HCT116 (cell line): ENCODE measurements at regions not wholly inside any gene's neighbourhood (a gene's known extent, or its start where the extent isn't known, plus 50 kb on each side); places are given as distances from the start of the nearest gene placed in this dataset.

Source experiments
- ATAC-seq: fragments of 200-7000 bp; cut with Tn5 transposase; 2 replicates; pipeline ENCODE4 v1.9.1; 2020; ENCODE audit warnings: mild to moderate bottlenecking, moderate library complexity
- BruUV-seq: library from RNA; stranded (reverse); fragments of 400-500 nt; replicated peaks from 2 replicates; lab custom pipeline; 2021; lab: Mats Ljungman, UMichigan
- CTCF ChIA-PET: fragments of 300-600 bp; sonication (Branson Sonifier 250); formaldehyde crosslinking; loops from one replicate; lab custom pipeline; 2021; ENCODE audit warnings: antibody characterized with exemption; lab: Charles Lee
- POLR2A ChIA-PET: fragments of 300-600, 350-600 bp; sonication (Branson Sonifier 250); formaldehyde crosslinking; loops from one replicate; lab custom pipeline; 2021; ENCODE audit warnings: antibody characterized with exemption; lab: Charles Lee
- RAD21 ChIA-PET, 2 experiments: fragments of 300-600 bp; sonication (Branson Sonifier 250); formaldehyde crosslinking; loops; one replicate each; lab custom pipeline; 2023; ENCODE audit warnings: low total read pairs in 2 of 2; ENCODE audit not compliant: uncharacterized antibody in 2 of 2, unreplicated experiment in 2 of 2, low non-redundant PET in 1 of 2; lab: Charles Lee
- DNase-seq: peaks from one replicate; pipeline ENCODE4 v3.0.0-alpha.2; 2010; ENCODE audit warnings: low read depth, low spot score
- H2AFZ ChIP-seq: fragments of 200-600 bp; shearing (Covaris generic), sonication (generic); 2 replicates; pipeline ENCODE4 v1.6.1; 2017; ENCODE audit warnings: low read depth, mixed run types, mixed read lengths, antibody characterized with exemption, low read length; ENCODE audit not compliant: poor library complexity, severe bottlenecking
- H3K27ac ChIP-seq: 2 replicates; pipeline ENCODE4 v1.5.1; 2012; ENCODE audit warnings: low read depth, low read length
- H3K27me3 ChIP-seq: fragments of 200-600 bp; sonication (generic); 2 replicates; pipeline ENCODE4 v1.6.1; 2016; ENCODE audit warnings: mixed run types, low read length, mixed read lengths; ENCODE audit not compliant: insufficient read depth
- H3K36me3 ChIP-seq, 2 experiments: fragments of 200-500 bp in 1 of 2; fragments of 200-600 bp in 1 of 2; sonication (Bioruptor generic) in 1 of 2; sonication (generic) in 1 of 2; 2 replicates each; pipeline versions ENCODE4 v1.5.1 to v1.6.1; 2014 to 2016; ENCODE audit warnings: low read length in 2 of 2, inconsistent platforms in 1 of 2, mixed read lengths in 1 of 2, mixed run types in 1 of 2; ENCODE audit not compliant: insufficient read depth in 2 of 2, control insufficient read depth in 1 of 2
- H3K4me1 ChIP-seq, 2 experiments: fragments of 200-600 bp in 1 of 2; sonication (generic) in 1 of 2; 2 replicates each; pipeline versions ENCODE4 v1.5.1 to v1.6.1; 2012 to 2017; ENCODE audit warnings: low read length in 2 of 2, inconsistent platforms in 1 of 2, mild to moderate bottlenecking in 1 of 2, mixed read lengths in 1 of 2, mixed run types in 1 of 2, moderate library complexity in 1 of 2; ENCODE audit not compliant: insufficient read depth in 2 of 2, control insufficient read depth in 1 of 2
- H3K4me2 ChIP-seq: fragments of 200-600 bp; sonication (generic); 2 replicates; pipeline ENCODE4 v1.6.1; 2017; ENCODE audit warnings: mixed run types, low read length, mixed read lengths
- H3K4me3 ChIP-seq, 2 experiments: fragments of 200-600 bp in 1 of 2; sonication (generic) in 1 of 2; replicated peaks in 1 of 2; 2 replicates each; pipeline ENCODE4 v1.5.1; 2011 to 2016; ENCODE audit warnings: low read length in 2 of 2, control low read depth in 1 of 2, low read depth in 1 of 2, mild to moderate bottlenecking in 1 of 2, mixed read lengths in 1 of 2, mixed run types in 1 of 2
- H3K79me2 ChIP-seq: fragments of 200-600 bp; sonication (generic); 2 replicates; pipeline ENCODE4 v1.6.1; 2017; ENCODE audit warnings: mild to moderate bottlenecking, mixed run types, low read length, moderate library complexity, mixed read lengths; ENCODE audit not compliant: insufficient read depth
- H3K9ac ChIP-seq: fragments of 200-600 bp; sonication (generic); 2 replicates; pipeline ENCODE4 v1.6.1; 2016; ENCODE audit warnings: low read length, mixed read lengths
- H3K9me2 ChIP-seq: fragments of 200-600 bp; sonication (generic), shearing (Covaris generic); 2 replicates; pipeline ENCODE4 v1.6.1; 2017; ENCODE audit warnings: mixed run types, mild to moderate bottlenecking, moderate library complexity; ENCODE audit not compliant: insufficient read depth
- H3K9me3 ChIP-seq, 2 experiments: fragments of 200-500 bp in 1 of 2; fragments of 200-600 bp in 1 of 2; sonication (Bioruptor generic) in 1 of 2; sonication (generic) in 1 of 2; 2 replicates each; pipeline ENCODE4 v1.6.1; 2014 to 2017; ENCODE audit warnings: low read length in 2 of 2, mixed read lengths in 2 of 2, inconsistent platforms in 1 of 2, low read depth in 1 of 2, mild to moderate bottlenecking in 1 of 2, mixed run types in 1 of 2, moderate library complexity in 1 of 2; ENCODE audit not compliant: control insufficient read depth in 1 of 2, insufficient read depth in 1 of 2
- H4K20me1 ChIP-seq: fragments of 200-600 bp; sonication (generic), shearing (Covaris generic); 2 replicates; pipeline ENCODE4 v1.6.1; 2017; ENCODE audit warnings: mixed run types, mild to moderate bottlenecking, moderate library complexity; ENCODE audit not compliant: insufficient read depth
- FOSL1 ChIP-seq: IDR thresholded peaks from 2 replicates; pipeline ENCODE4 v1.6.1; 2012; ENCODE audit warnings: low read depth
- POLR2A ChIP-seq: IDR thresholded peaks from 2 replicates; pipeline ENCODE4 v1.7.0; 2011; ENCODE audit warnings: borderline replicate concordance; ENCODE audit not compliant: insufficient read depth, insufficient read length; ENCODE audit errors: extremely low read depth
- TCF7L2 ChIP-seq: IDR thresholded peaks from 2 replicates; pipeline ENCODE4 v1.7.0; 2011; ENCODE audit warnings: borderline replicate concordance, inconsistent platforms; ENCODE audit not compliant: insufficient read depth, insufficient read length; ENCODE audit errors: extremely low read depth
- intact Hi-C: fragments of 100-400 bp; cut with micrococcal nuclease; formaldehyde crosslinking; loops from 2 replicates; pipeline ENCODE4 v1.10.0; 2022
- TF ChIP-seq, protein P1 (sequence below): IDR thresholded peaks from 2 replicates; pipeline ENCODE4 v1.6.1; 2011; ENCODE audit warnings: mild to moderate bottlenecking, low read length, moderate library complexity; ENCODE audit not compliant: insufficient replicate concordance; ENCODE audit errors: extremely low read depth

- Histone ChIP-seq H3K27me3 (no peaks in the 10 kb centered on the region), H3K79me2 (no peaks in the 10 kb centered on the region), H4K20me1 (no peaks in the 10 kb centered on the region), H3K9me2 (peaks cover 4% of the 10 kb centered on the region; the same call in 1 of the 2 replicates), H3K4me1 (no peaks in the 10 kb centered on the region), H3K9ac (no peak overlapping the region), H3K27ac (no peak overlapping the region), H3K36me3 (no peaks in the 10 kb centered on the region), H3K9me3 (no peaks in the 10 kb centered on the region), H3K4me3 (no peak overlapping the region), H2AFZ (no peak overlapping the region), H3K4me2 (no peak overlapping the region)
- ChIA-PET POLR2A (no interaction called here), RAD21 (no interaction called here), CTCF (no interaction called here)
- TF ChIP-seq FOSL1 = no peak
- no peak for TF ChIP-seq POLR2A
- DNase-seq (no peak), ATAC-seq (no peak)
- intact Hi-C loops = no loop called here
- BruUV-seq = no TSS peak
Measured at GRCh38 chr5:90000351-90000750, 409.2 kb downstream of the CETN3 start.

DNA sequence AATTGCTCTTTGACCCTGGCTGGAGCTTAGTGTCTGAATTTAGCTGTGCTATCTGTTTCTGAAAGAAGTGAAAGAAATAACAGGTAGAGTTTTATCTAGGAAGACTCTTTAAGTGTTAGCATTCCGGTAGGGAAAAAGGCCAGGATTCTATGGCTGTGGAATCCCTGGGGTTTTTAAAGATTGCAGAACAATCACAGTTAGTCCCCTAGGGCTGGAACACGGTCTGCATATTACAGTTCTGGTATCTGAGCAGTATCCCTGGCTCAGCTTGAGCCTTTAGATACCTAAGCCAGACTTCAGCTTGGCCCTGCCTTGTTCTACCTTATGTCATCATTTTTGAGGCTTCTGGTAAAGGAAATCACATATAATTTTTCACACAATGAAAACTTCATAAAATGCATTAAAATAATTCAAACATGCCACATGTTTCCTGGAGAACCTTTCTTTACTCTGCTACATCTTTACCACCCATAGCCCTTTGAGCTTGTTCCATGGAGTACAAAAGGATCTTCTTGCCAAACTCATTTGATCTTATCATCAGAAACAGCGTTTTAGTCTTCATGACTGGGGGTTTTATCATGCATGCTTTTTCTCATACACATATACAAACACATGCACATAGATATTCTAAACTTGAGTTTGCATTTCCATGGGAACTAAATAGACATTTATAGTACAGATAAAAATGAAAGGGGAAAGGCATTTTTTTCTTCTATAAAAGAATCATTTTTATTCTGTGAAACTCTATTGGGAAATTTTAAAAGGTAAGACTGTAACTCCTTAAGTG, 410.8 kb downstream of the CETN3 start:
- no peak for DNase-seq
- Histone ChIP-seq H3K27me3 (no peaks in the 10 kb centered on the region), H3K9me2 (peaks cover 4% of the 10 kb centered on the region; the same call in 1 of the 2 replicates), H3K4me3 (no peak overlapping the region), H3K4me2 (no peak overlapping the region), H2AFZ (no peak overlapping the region), H3K4me1 (no peaks in the 10 kb centered on the region), H3K9ac (no peak overlapping the region), H3K79me2 (no peaks in the 10 kb centered on the region), H3K36me3 (no peaks in the 10 kb centered on the region), H4K20me1 (no peaks in the 10 kb centered on the region), H3K9me3 (no peaks in the 10 kb centered on the region), H3K27ac (no peak overlapping the region)
- POLR2A ChIA-PET = no interaction called here
- RAD21 ChIA-PET = no interaction called here
- CTCF ChIA-PET = no interaction called here
- TF ChIP-seq TCF7L2 = no peak
- TF ChIP-seq, protein P1, sequence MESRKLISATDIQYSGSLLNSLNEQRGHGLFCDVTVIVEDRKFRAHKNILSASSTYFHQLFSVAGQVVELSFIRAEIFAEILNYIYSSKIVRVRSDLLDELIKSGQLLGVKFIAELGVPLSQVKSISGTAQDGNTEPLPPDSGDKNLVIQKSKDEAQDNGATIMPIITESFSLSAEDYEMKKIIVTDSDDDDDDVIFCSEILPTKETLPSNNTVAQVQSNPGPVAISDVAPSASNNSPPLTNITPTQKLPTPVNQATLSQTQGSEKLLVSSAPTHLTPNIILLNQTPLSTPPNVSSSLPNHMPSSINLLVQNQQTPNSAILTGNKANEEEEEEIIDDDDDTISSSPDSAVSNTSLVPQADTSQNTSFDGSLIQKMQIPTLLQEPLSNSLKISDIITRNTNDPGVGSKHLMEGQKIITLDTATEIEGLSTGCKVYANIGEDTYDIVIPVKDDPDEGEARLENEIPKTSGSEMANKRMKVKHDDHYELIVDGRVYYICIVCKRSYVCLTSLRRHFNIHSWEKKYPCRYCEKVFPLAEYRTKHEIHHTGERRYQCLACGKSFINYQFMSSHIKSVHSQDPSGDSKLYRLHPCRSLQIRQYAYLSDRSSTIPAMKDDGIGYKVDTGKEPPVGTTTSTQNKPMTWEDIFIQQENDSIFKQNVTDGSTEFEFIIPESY = no peak
- BruUV-seq = no TSS peak
- intact Hi-C loops = no loop called here
- ATAC-seq = no peak
